ENCODE measurements at regions not wholly inside any gene's neighbourhood (a gene's known extent, or its start where the extent isn't known, plus 50 kb on each side); places are given as distances from the start of the nearest gene placed in this dataset.

- no peak for TF ChIP-seq ZBTB33 (IDR thresholded peaks at IDR 0.05; ENCODE audit: extremely low read depth, insufficient replicate concordance, low read length)
- no peak for TF ChIP-seq ZFX (IDR thresholded peaks at IDR 0.05)
- TF ChIP-seq POLR2A (IDR thresholded peaks at IDR 0.05; ENCODE audit: borderline replicate concordance, extremely low read depth, insufficient read depth, insufficient read length): no peak
- TF ChIP-seq ELF1 (IDR thresholded peaks at IDR 0.05; ENCODE audit: borderline replicate concordance, low read depth): no peak
- no peak for TF ChIP-seq ATF3 (IDR thresholded peaks at IDR 0.05)
- no peak for TF ChIP-seq EZH2 (IDR thresholded peaks at IDR 0.05)
Observed at GRCh38 chr5:155394727-155395126, 381.2 kb downstream of the KIF4B start (continued).

GRCh38 chr5:155402927-155403640 lies 389.5 kb downstream of the KIF4B start:
- no peak overlapping the region for H3K4me3 ChIP-seq (replicated peaks in 1 of 2; ENCODE audit: low read depth in 1 of 2, low read length in 2 of 2)
- no TSS peak for BruUV-seq (replicated peaks)
- DNase-seq (ENCODE audit: low read depth, low spot score) (no peak), ATAC-seq (no peak)
- H3K4me1 ChIP-seq (ENCODE audit: control insufficient read depth in 1 of 2, insufficient read depth in 2 of 2, low read length in 2 of 2): no peaks in the 10 kb centered on the region
- POLR2A ChIA-PET: no interaction called here
- no peaks in the 10 kb centered on the region; a peak in 1 of 4 replicates for H3K9me3 ChIP-seq (ENCODE audit: control insufficient read depth in 1 of 2, insufficient read depth in 1 of 2, low read depth in 1 of 2, low read length in 2 of 2)
- H3K27ac ChIP-seq (ENCODE audit: low read depth, low read length): no peak overlapping the region
- no peaks in the 10 kb centered on the region for H3K9me2 ChIP-seq (ENCODE audit: insufficient read depth)
- H4K20me1 ChIP-seq (ENCODE audit: insufficient read depth): no peaks in the 10 kb centered on the region
- TF ChIP-seq JUND (IDR thresholded peaks at IDR 0.05) (no peak), RAD21 (IDR thresholded peaks at IDR 0.05; ENCODE audit: low read depth) (no peak), EZH2 (IDR thresholded peaks at IDR 0.05) (no peak), SP1 (IDR thresholded peaks at IDR 0.05; ENCODE audit: low read depth) (no peak), ZNF274 (IDR thresholded peaks at IDR 0.05; ENCODE audit: low read depth, low read length) (no peak), POLR2A (IDR thresholded peaks at IDR 0.05; ENCODE audit: borderline replicate concordance, extremely low read depth, insufficient read depth, insufficient read length) (no peak), YY1 (IDR thresholded peaks at IDR 0.05; ENCODE audit: extremely low read depth, insufficient replicate concordance, low read depth, low read length) (no peak), FOSL1 (IDR thresholded peaks at IDR 0.05; ENCODE audit: low read depth) (no peak), EGR1 (IDR thresholded peaks at IDR 0.05; ENCODE audit: low read depth) (no peak), EZH2phosphoT487 (IDR thresholded peaks at IDR 0.05; ENCODE audit: borderline replicate concordance) (no peak), CBX3 (IDR thresholded peaks at IDR 0.05; ENCODE audit: low read depth) (no peak)
- H2AFZ ChIP-seq (ENCODE audit: low read depth, low read length, poor library complexity, severe bottlenecking): no peak overlapping the region
- H3K27me3 ChIP-seq (ENCODE audit: insufficient read depth, low read length): no peaks in the 10 kb centered on the region
- H3K9ac ChIP-seq (ENCODE audit: low read length): no peak overlapping the region
- RAD21 ChIA-PET (ENCODE audit: low non-redundant PET in 1 of 2, low total read pairs in 2 of 2, uncharacterized antibody in 2 of 2, unreplicated experiment in 2 of 2): no interaction called here
- H3K4me2 ChIP-seq (ENCODE audit: low read length): no peak overlapping the region
- CTCF ChIA-PET: no interaction called here
- intact Hi-C loops (cut with micrococcal nuclease): no loop called here
- no peaks in the 10 kb centered on the region for H3K36me3 ChIP-seq (ENCODE audit: control insufficient read depth in 1 of 2, insufficient read depth in 2 of 2, low read length in 2 of 2)
- H3K79me2 ChIP-seq (ENCODE audit: insufficient read depth, low read length): no peaks in the 10 kb centered on the region
